Endothelial cell of umbilical vein (primary cell): ENCODE measurements at regions not wholly inside any gene's neighbourhood (a gene's known extent, or its start where the extent isn't known, plus 50 kb on each side); places are given as distances from the start of the nearest gene placed in this dataset.

Source experiments
- BruUV-seq: library from RNA; stranded (reverse); fragments of 400-500 nt; replicated peaks from 2 replicates; lab custom pipeline; 2021; lab: Mats Ljungman, UMichigan
- CTCF ChIA-PET: fragments of 300-600, 350-600 bp; sonication (Branson Sonifier 250); formaldehyde crosslinking; loops from one replicate; lab custom pipeline; 2021; ENCODE audit warnings: antibody characterized with exemption, inconsistent platforms; lab: Charles Lee
- POLR2A ChIA-PET: fragments of 300-600, 350-600 bp; sonication (Branson Sonifier 250); formaldehyde crosslinking; loops from one replicate; lab custom pipeline; 2021; ENCODE audit warnings: antibody characterized with exemption, inconsistent platforms; lab: Charles Lee
- DNase-seq: peaks from one replicate; pipeline ENCODE4 v3.0.0-alpha.2; 2011; ENCODE audit warnings: low read depth, low spot score
- FAIRE-seq: peaks from 2 replicates; lab custom pipeline; 2011; peaks lifted over from hg19 to GRCh38; lab: Jason Lieb, UNC
- H2AFZ ChIP-seq: 2 replicates; pipeline ENCODE4 v1.6.0; 2012; ENCODE audit warnings: low read depth, low read length, control low read depth, inconsistent platforms
- H3K27ac ChIP-seq: 2 replicates; pipeline ENCODE4 v1.5.1; 2011; ENCODE audit warnings: low read depth, mild to moderate bottlenecking, control low read depth, low read length, moderate library complexity; ENCODE audit not compliant: insufficient read depth
- H3K27me3 ChIP-seq, 2 experiments: 2 replicates each; pipeline versions ENCODE4 v1.6.0 to v1.6.1; 2011; ENCODE audit warnings: low read length in 2 of 2, mixed read lengths in 1 of 2; ENCODE audit not compliant: control insufficient read depth in 2 of 2, insufficient read depth in 2 of 2
- H3K36me3 ChIP-seq, 2 experiments: 2 replicates in 1 of 2; 3 replicates in 1 of 2; pipeline ENCODE4 v1.5.1; 2011; ENCODE audit warnings: low read length in 2 of 2, mild to moderate bottlenecking in 1 of 2, moderate library complexity in 1 of 2; ENCODE audit not compliant: control insufficient read depth in 2 of 2, insufficient read depth in 2 of 2; ENCODE audit errors: extremely low read depth in 1 of 2
- H3K4me1 ChIP-seq: 3 replicates; pipeline ENCODE4 v1.5.1; 2011; ENCODE audit warnings: mild to moderate bottlenecking, low read length; ENCODE audit not compliant: control insufficient read depth, insufficient read depth; ENCODE audit errors: extremely low read depth
- H3K4me2 ChIP-seq: 2 replicates; pipeline ENCODE4 v1.6.1; 2011; ENCODE audit warnings: low read length, control low read depth, mixed read lengths; ENCODE audit not compliant: insufficient read depth
- H3K4me3 ChIP-seq, 3 experiments: fragments of 200-600 bp in 1 of 3; sonication (generic), shearing (Covaris generic) in 1 of 3; replicated peaks in 1 of 3; 2 replicates each; pipeline ENCODE4 v1.5.1; 2011 to 2016; ENCODE audit warnings: control low read depth in 3 of 3, low read length in 3 of 3, mild to moderate bottlenecking in 2 of 3, inconsistent platforms in 1 of 3, low read depth in 1 of 3, moderate library complexity in 1 of 3; ENCODE audit not compliant: insufficient read depth in 1 of 3
- H3K79me2 ChIP-seq: 2 replicates; pipeline ENCODE4 v1.6.0; 2012; ENCODE audit warnings: low read length, inconsistent platforms; ENCODE audit not compliant: control insufficient read depth, insufficient read depth
- H3K9ac ChIP-seq: replicated peaks from 2 replicates; pipeline ENCODE3; 2011; ENCODE audit warnings: low read length, control low read depth; ENCODE audit not compliant: insufficient read depth; ENCODE audit errors: extremely low read depth
- H3K9me1 ChIP-seq: replicated peaks from 3 replicates; pipeline ENCODE4 v1.6.0; 2011; ENCODE audit warnings: mild to moderate bottlenecking, low read length; ENCODE audit not compliant: control insufficient read depth, insufficient read depth; ENCODE audit errors: extremely low read depth
- H3K9me3 ChIP-seq: replicated peaks from 2 replicates; pipeline ENCODE4 v1.5.1; 2012; ENCODE audit warnings: low read length, inconsistent platforms; ENCODE audit not compliant: control insufficient read depth, insufficient read depth
- H4K20me1 ChIP-seq: replicated peaks from 2 replicates; pipeline ENCODE3; 2011; ENCODE audit warnings: mild to moderate bottlenecking, low read length; ENCODE audit not compliant: control insufficient read depth, insufficient read depth; ENCODE audit errors: extremely low read depth
- EZH2 ChIP-seq: IDR thresholded peaks from 2 replicates; pipeline ENCODE4 v1.6.1; 2012; ENCODE audit warnings: borderline replicate concordance, low read depth, mild to moderate bottlenecking, moderate library complexity, low read length, inconsistent platforms; ENCODE audit not compliant: severe bottlenecking
- FOS ChIP-seq: IDR thresholded peaks from 2 replicates; pipeline ENCODE4 v1.6.1; 2011; ENCODE audit warnings: mild to moderate bottlenecking, low read length, moderate library complexity, borderline replicate concordance; ENCODE audit not compliant: insufficient read depth
- GATA2 ChIP-seq: IDR thresholded peaks from 2 replicates; pipeline ENCODE4 v1.7.0; 2011; ENCODE audit warnings: low read depth, mild to moderate bottlenecking, moderate library complexity, mixed read lengths, low read length; ENCODE audit not compliant: insufficient read length, insufficient read depth
- JUN ChIP-seq: IDR thresholded peaks from 2 replicates; pipeline ENCODE4 v1.6.1; 2011; ENCODE audit warnings: borderline replicate concordance, low read depth; ENCODE audit not compliant: insufficient read length, insufficient read depth
- MYC ChIP-seq: IDR thresholded peaks from one replicate; pipeline ENCODE4 v1.6.1; 2011; ENCODE audit warnings: mild to moderate bottlenecking, low read depth, low read length
- POLR2A ChIP-seq: IDR thresholded peaks from 2 replicates; pipeline ENCODE4 v1.6.1; 2012; ENCODE audit warnings: low read depth, mild to moderate bottlenecking, control low read depth, low read length
- POLR2AphosphoS5 ChIP-seq: IDR thresholded peaks from 2 replicates; pipeline ENCODE4 v1.6.1; 2012; ENCODE audit warnings: low read depth, mild to moderate bottlenecking, control low read depth, low read length, moderate library complexity; ENCODE audit not compliant: insufficient read depth
- dilution Hi-C: fragments of 300-500 bp; cut with MboI; formaldehyde crosslinking; loops from one replicate; pipeline ENCODE4 v1.15.0; 2019; ENCODE audit warnings: low sequenced_read_pairs; ENCODE audit not compliant: extremely low pct_ligation_motif_present
- intact Hi-C: fragments of 100-400 bp; cut with micrococcal nuclease; formaldehyde crosslinking; loops from one replicate; pipeline ENCODE4 v1.10.0; 2022
- TF ChIP-seq, protein P1 (sequence below), 2 donors: IDR thresholded peaks; 1 replicate in 1 of 2; 2 replicates in 1 of 2; pipeline ENCODE4 v1.5.1; 2011; ENCODE audit warnings: low read length in 2 of 2, mild to moderate bottlenecking in 2 of 2, moderate library complexity in 2 of 2, control low read depth in 1 of 2, inconsistent platforms in 1 of 2, low read depth in 1 of 2; ENCODE audit not compliant: insufficient read depth in 1 of 2; ENCODE audit errors: extremely low read depth in 1 of 2
- TF ChIP-seq, protein P2 (sequence below): IDR thresholded peaks from 2 replicates; pipeline ENCODE4 v1.6.1; 2011; ENCODE audit not compliant: insufficient read depth, insufficient read length

DNA sequence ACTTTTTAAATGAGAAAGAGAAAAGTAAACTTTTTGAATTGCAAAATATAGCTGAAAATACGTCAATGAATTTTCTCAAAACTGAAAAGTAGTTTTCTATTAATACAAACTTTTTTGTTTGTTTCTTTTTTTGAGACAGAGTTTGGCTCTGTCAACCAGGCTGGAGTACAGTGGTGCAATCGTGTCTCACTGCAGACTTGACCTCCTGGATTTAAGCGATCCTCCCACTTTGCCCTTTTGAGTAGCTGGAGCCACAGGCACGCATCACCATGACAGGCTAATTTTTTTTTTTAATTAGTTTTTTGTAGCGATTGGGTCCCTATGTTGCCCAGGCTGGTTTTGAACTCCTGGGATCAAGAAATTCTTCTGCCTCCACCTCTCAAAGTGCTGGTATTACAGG lies 610.4 kb downstream of the ELAVL2 start:
- POLR2A ChIA-PET = no interaction called here
- FAIRE-seq (no peak), DNase-seq (no peak)
- no peaks in the 10 kb centered on the region for H3K79me2 ChIP-seq
- no peak overlapping the region for H2AFZ ChIP-seq
- H3K9ac ChIP-seq = no peak overlapping the region
- no TSS peak for BruUV-seq
- CTCF ChIA-PET = no interaction called here
- H3K9me1 ChIP-seq = no peaks in the 10 kb centered on the region
- H3K4me3 ChIP-seq = no peak overlapping the region
- H3K4me1 ChIP-seq = no peaks in the 10 kb centered on the region
- H3K36me3 ChIP-seq = no peaks in the 10 kb centered on the region
- H4K20me1 ChIP-seq = no peaks in the 10 kb centered on the region
- dilution Hi-C loops = no loop called here
- H3K27me3 ChIP-seq = no peaks in the 10 kb centered on the region
- intact Hi-C loops = no loop called here
- H3K4me2 ChIP-seq = no peak overlapping the region
- no peak overlapping the region for H3K27ac ChIP-seq
- H3K9me3 ChIP-seq = no peaks in the 10 kb centered on the region
- TF ChIP-seq MYC (no peak), POLR2A (no peak), FOS (no peak), JUN (no peak), POLR2AphosphoS5 (no peak), GATA2 (no peak), EZH2 (no peak)
- TF ChIP-seq, protein P1, sequence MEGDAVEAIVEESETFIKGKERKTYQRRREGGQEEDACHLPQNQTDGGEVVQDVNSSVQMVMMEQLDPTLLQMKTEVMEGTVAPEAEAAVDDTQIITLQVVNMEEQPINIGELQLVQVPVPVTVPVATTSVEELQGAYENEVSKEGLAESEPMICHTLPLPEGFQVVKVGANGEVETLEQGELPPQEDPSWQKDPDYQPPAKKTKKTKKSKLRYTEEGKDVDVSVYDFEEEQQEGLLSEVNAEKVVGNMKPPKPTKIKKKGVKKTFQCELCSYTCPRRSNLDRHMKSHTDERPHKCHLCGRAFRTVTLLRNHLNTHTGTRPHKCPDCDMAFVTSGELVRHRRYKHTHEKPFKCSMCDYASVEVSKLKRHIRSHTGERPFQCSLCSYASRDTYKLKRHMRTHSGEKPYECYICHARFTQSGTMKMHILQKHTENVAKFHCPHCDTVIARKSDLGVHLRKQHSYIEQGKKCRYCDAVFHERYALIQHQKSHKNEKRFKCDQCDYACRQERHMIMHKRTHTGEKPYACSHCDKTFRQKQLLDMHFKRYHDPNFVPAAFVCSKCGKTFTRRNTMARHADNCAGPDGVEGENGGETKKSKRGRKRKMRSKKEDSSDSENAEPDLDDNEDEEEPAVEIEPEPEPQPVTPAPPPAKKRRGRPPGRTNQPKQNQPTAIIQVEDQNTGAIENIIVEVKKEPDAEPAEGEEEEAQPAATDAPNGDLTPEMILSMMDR (IDR thresholded peaks at IDR 0.05; ENCODE audit: extremely low read depth in 1 of 2, insufficient read depth in 1 of 2, low read depth in 1 of 2, low read length in 2 of 2) = no peak
- TF ChIP-seq, protein P2, sequence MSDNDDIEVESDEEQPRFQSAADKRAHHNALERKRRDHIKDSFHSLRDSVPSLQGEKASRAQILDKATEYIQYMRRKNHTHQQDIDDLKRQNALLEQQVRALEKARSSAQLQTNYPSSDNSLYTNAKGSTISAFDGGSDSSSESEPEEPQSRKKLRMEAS = no peak
